ENCODE measurements at regions not wholly inside any gene's neighbourhood (a gene's known extent, or its start where the extent isn't known, plus 50 kb on each side); places are given as distances from the start of the nearest gene placed in this dataset.

GRCh38 chr17:28256370-28256769, 62.6 kb upstream of the TMEM97 start:
- no TSS peak for BruUV-seq (replicated peaks)
- Histone ChIP-seq H3K4me3 (ENCODE audit: insufficient read depth, low read depth, low read length) (no peak overlapping the region), H3K56ac (ENCODE audit: extremely low read depth, insufficient read depth, low read length) (no peak overlapping the region), H3K4me1 (ENCODE audit: control insufficient read depth, insufficient read depth, low read length) (no peaks in the 10 kb centered on the region), H3K14ac (replicated peaks; ENCODE audit: low read depth, low read length) (no peak overlapping the region), H4K20me1 (ENCODE audit: insufficient read depth, low read length) (no peaks in the 10 kb centered on the region), H3K9me3 (ENCODE audit: control insufficient read depth, insufficient read depth, low read length) (no peaks in the 10 kb centered on the region; the same call in 1 of the 2 replicates), H3K36me3 (ENCODE audit: control insufficient read depth, insufficient read depth, low read length) (no peaks in the 10 kb centered on the region), H2BK15ac (ENCODE audit: low read depth, low read length) (no peak overlapping the region), H3K9me1 (ENCODE audit: insufficient read depth, low read length) (no peaks in the 10 kb centered on the region), H2BK20ac (ENCODE audit: low read depth, low read length) (no peak overlapping the region), H2AK5ac (ENCODE audit: low read depth, low read length) (no peak overlapping the region), H3K27me3 (ENCODE audit: control insufficient read depth, insufficient read depth, low read length) (peaks cover 23% of the 10 kb centered on the region), H3K79me1 (ENCODE audit: low read depth in 1 of 2, low read length in 2 of 2) (no peaks in the 10 kb centered on the region), H2AFZ (replicated peaks; ENCODE audit: low read length, poor library complexity) (peak overlapping the region; percentile 51), H2AK9ac (replicated peaks; ENCODE audit: low read depth, low read length, poor library complexity) (no peak overlapping the region), H2BK120ac (ENCODE audit: low read depth, low read length) (no peak overlapping the region), H4K8ac (ENCODE audit: low read depth in 2 of 2, low read length in 2 of 2) (no peak overlapping the region), H2BK5ac (ENCODE audit: low read depth, low read length, poor library complexity, severe bottlenecking) (no peak overlapping the region), H3K27ac (ENCODE audit: insufficient read depth, low read length) (no peak overlapping the region), H3K18ac (ENCODE audit: low read depth, low read length) (no peak overlapping the region), H4K5ac (ENCODE audit: low read depth, low read length) (no peak overlapping the region), H3K9ac (ENCODE audit: low read depth, low read length) (no peak overlapping the region), H3K4ac (ENCODE audit: low read depth, low read length) (no peak overlapping the region), H3K23ac (ENCODE audit: low read depth, low read length) (no peak overlapping the region), H4K91ac (ENCODE audit: insufficient read depth, low read depth, low read length) (no peak overlapping the region), H3K4me2 (ENCODE audit: low read depth, low read length) (no peak overlapping the region)
- CTCF ChIA-PET, result no interaction called here
- POLR2A ChIA-PET (ENCODE audit: unreplicated experiment), result no interaction called here
- in situ Hi-C loops (cut with MboI; ENCODE audit: low sequenced_read_pairs), result no loop called here
- no peak for TF ChIP-seq POLR2A (IDR thresholded peaks at IDR 0.05; ENCODE audit: low read depth, low read length)
- TF ChIP-seq BHLHE40 (IDR thresholded peaks at IDR 0.05; ENCODE audit: low read depth, low read length), result no peak
- TF ChIP-seq RAD21 (IDR thresholded peaks at IDR 0.05; ENCODE audit: low read length), result no peak
- TF ChIP-seq RFX5 (IDR thresholded peaks at IDR 0.05; ENCODE audit: low read depth, low read length), result no peak
- no peak for TF ChIP-seq MXI1 (IDR thresholded peaks at IDR 0.05; ENCODE audit: borderline replicate concordance, low read depth, low read length)
- no peak for TF ChIP-seq CEBPB (IDR thresholded peaks at IDR 0.05; ENCODE audit: low read depth, low read length)
- no peak for TF ChIP-seq ELK1 (IDR thresholded peaks at IDR 0.05; ENCODE audit: borderline replicate concordance, low read depth, low read length)
- TF ChIP-seq FOS (IDR thresholded peaks at IDR 0.05; ENCODE audit: low read depth, low read length), result no peak
- TF ChIP-seq USF2 (IDR thresholded peaks at IDR 0.05; ENCODE audit: low read depth, low read length), result no peak
- no peak for TF ChIP-seq MAFK (IDR thresholded peaks at IDR 0.05; ENCODE audit: low read depth, low read length)
- TF ChIP-seq NFE2L2 (IDR thresholded peaks at IDR 0.05; ENCODE audit: low read depth, low read length), result no peak
- no peak for TF ChIP-seq RCOR1 (IDR thresholded peaks at IDR 0.05; ENCODE audit: insufficient replicate concordance, low read length)
- no peak for TF ChIP-seq SMC3 (IDR thresholded peaks at IDR 0.05; ENCODE audit: low read depth, low read length)
- TF ChIP-seq MAZ (IDR thresholded peaks at IDR 0.05; ENCODE audit: borderline replicate concordance, low read depth, low read length), result no peak
- no peak for TF ChIP-seq CHD1 (IDR thresholded peaks at IDR 0.05; ENCODE audit: low read depth, low read length)
- TF ChIP-seq CTCF (conservative IDR thresholded peaks at IDR 0.05; ENCODE audit: low read depth, low read length), result no peak
- DNase-seq, result no peak
- WGBS, 2 experiments (ENCODE audit: extremely low coverage in 2 of 2, insufficient read length in 1 of 2), result 100% methylated on average over 2 of the region's 14 CpGs; no CpG with 5 or more reads in 1 of the 2 experiments
- ATAC-seq (ENCODE audit: low read depth), result no peak
- intact Hi-C loops (cut with micrococcal nuclease), result no loop called here
- dilution Hi-C loops (cut with HindIII; ENCODE audit: low sequenced_read_pairs, unreplicated experiment), result no loop called here
